Stimulated activated CD8-positive, alpha-beta memory T cell treated with anti-CD3 and anti-CD28 coated beads, Interleukin-15, amount 100 ng/mL, for 48 hours (primary cell): ENCODE measurements at regions not wholly inside any gene's neighbourhood (a gene's known extent, or its start where the extent isn't known, plus 50 kb on each side); places are given as distances from the start of the nearest gene placed in this dataset.

Experiments
- DNase-seq, 2 donors: peaks; one replicate each; pipeline ENCODE4 v3.0.0-alpha.2; 2020; ENCODE audit warnings: low read depth in 2 of 2

DNA sequence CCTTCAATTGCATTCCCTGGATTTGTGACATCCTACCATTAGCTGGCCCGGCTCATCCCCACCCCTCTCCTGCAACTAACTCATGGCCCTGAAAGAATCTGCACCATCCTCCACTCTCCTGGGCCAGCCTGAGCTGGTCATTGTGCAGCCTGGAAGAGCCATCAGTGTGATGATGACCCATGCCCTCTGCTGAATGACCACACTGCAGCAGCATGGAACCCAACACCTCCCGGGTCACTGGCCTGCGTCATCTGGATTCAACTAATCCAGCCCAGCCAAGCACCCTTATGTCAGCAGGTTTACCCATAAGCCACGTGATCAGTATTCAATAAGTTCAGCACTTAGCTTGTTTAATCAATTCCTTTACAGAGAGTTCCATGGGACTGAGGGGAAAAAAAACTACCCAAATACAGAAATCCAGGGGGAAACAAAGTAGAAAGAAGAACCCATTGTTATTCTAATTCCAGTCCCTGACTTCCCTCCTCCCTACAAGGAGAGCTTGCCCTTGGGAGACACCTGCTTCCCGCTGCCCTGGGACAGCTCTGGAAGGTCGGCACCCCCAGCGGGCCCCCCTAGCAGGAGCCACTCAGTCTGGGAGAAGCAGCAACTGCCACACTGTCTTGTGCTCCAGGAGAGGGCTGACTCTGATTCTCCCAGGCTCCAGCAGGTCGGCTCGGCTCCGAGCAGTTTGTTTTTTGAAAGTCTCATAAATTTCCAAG, 309.1 kb upstream of the TLE3 start:
- no peak for DNase-seq

DNA sequence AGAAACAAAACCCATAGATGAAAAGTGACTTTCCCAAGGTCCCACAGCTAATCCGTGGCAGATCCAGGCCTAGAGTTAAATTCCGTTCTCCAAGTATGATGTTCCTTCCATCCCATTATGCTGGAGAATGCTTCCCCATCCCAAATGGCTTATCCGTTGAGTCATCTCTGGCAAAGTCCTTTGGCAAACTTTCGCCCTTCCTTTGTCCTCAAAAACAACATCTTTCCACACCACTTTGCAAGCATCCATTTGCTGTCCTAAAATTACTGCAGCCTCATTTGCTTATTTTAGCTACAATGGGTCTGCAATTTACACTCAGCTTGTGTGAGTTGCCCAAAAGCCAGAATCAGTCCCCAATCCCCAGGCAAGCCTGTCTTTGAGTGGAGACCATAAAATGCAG, 304.0 kb upstream of the TLE3 start:
- DNase-seq = no peak

DNA sequence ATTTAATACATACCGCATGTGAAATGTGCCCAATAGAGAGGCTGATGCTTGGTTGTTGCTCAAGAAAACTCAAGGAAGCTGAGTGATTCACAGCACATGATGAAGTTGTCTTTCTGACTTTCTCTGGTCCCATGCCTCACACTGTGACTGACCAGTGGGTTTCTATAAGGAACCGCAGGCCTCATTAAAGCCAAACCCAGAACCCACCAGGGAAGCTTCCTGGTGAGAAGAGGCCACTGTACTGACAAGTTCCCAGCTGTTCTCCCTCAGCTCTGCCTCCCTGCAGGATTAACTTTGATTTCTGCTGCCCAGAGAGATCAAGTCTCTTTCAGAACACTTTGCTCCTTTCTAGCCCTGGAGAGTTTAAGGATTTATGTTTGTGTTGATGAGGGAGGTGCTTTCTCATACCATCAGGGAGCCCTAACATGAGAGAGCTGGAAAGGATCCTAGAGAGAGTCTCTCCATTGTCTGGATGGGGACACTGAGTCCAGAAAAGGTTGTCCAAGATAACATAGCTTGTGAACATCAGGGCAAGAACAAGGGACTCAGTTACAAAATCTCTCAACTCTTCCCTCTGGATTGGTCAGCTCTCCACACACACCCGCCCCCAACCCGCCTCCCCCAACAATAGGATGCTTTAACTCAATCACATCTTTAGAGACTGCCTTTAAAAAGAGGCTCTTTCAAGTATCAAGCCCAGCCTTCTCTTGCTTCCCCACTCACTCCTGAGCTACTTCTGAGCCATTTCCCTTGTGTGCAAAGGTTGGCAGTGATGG, 303.2 kb upstream of the TLE3 start:
- no peak for DNase-seq

DNA sequence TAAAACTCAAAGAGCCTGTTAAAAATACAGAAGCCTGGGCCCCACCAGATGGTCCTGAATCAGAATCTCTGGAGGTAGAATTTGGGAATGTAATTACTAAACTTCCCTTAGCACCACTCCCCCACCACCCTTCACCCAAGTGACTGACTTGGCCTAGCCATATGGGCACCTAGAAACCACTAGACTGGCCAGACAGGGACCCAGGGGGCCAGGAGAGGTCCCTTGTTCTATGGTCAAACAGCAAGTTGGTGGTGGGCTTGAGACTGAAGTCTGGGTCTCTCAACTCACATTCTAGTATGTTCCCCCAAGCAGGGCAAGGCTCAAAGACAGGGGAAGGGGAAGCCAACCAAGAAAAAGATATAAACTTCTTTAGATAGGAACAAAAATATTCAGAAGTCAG, 301.5 kb upstream of the TLE3 start:
- no peak for DNase-seq

DNA sequence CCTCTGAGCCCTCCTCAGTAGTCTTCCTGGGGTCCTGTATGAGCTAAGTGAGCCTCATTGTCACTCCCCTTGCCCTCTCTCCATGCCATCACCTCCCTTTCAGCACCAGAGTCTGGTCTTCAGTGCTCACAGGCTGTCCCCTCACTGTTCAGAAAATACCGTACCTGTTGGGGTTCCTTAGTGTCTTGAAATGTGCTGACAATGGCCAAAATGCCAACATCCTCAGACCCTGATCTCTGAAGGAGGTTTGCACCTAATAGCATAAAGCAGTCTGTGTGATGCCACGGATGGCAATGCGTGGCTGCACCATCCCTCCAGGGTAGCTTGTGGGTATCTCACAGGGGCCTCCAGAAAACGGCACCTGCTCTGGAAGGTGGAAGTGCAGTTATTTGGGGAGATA, 301.0 kb upstream of the TLE3 start:
- no peak for DNase-seq

DNA sequence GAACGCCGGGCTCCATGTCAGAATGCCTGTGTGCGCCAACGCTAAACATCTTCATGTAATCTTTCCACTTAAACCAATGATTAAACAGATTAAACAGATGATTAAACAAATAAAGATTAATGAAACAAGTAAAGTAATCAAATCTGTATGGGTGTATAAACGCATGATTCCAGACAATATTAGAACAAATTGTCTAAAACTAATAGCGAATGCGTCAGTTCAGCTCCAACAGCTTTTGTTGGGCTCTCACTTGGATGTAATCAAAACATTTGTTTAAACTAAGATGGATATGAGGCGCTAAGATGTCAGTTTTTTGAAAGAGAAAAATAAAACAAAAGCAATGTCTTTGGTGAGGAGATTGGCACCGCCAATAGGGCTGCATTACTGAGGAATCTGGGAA, 299.1 kb upstream of the TLE3 start:
- DNase-seq = no peak

DNA sequence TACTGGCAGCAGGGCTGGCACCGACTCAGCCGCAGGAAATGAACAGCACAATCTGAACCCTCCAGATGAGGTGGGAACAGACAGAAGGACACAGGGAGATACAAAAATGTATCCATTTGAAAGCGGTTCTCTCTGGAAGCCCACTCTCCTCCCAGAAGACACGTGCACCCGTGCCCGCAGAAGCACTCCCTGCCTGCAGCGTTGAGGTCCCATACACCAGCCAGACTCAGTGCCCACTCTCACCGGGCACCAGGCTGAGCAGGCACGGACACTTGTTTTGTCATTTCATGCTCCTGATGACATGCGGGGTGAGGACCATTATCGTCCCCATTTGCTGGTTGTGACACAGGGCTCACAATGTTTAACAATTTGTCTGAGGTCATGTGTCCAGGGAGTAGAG, 297.4 kb upstream of the TLE3 start:
- no peak for DNase-seq

DNA sequence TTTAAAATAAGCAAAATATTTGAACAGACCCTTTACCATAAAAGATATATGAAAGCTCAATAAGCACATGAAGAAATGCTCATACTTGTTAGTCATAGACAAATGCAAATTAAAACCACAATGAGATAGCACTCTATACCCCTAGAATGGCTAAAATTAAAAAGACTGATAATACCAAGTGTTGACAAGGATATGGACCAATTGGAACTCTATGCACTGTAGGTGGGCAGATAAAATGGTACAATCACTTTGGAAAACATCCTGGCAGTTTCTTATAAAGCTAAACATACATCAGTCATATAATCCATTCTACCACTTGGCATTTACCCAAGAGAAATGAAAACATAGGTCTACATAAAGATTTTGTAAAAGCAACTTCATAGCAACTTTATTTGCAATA, 293.0 kb upstream of the TLE3 start:
- DNase-seq = no peak

DNA sequence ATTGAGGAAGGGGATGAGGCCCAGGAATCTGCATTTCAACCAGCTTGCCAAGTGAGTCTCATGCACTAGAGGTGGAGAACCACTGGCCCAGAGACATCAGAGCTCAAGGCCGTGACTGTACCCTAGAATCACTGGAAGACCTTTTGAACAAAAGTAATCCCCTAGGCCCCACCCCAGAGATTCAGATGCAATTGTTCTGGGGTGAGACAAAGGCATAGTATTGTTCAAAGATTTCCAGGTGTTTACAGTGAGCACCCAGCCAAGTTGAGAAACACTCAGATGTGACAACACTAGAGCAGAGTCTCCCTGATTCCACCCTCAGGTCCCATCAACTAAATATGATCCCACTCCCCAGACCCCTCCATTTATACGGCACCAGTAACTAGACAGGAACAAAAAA, 290.3 kb upstream of the TLE3 start:
- no peak for DNase-seq

DNA sequence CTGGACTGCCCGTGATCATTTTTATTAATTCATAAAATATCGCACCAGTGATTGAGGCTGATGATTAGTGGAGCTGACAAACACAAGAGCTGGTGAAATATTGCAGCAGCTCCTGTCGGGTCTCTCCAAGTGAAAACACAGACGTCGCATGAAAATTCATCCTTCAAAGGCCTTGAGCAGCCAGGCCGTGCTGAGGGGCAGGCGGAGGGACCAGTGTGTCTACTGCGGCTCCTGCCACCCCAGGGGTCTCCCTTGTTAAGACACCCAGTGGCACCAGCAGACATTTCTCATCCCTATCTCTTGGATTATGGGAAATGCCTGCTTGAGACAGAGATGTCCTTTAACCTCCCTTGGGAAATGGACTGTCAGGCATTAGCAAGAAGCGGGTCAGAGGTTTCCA, 289.4 kb upstream of the TLE3 start:
- no peak for DNase-seq

DNA sequence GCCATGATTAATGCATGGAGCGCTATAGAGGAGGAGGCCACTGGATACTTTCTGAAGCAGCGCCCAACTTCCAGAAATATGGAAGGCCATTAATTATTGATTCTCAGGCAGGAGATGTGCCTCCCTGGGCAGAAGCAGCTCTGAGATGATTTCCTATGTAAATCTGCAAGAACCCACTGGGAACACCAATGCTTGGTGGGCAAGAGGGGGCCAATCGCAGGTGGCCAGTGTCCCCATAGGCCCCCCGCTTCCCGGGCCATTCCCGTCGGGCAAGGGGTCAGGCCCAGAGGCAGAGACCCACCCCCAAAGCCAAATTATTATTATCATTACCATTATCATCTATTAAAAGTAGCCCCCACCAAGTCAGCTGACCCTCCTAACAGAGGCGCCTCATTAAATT, 288.0 kb upstream of the TLE3 start:
- DNase-seq = no peak

DNA sequence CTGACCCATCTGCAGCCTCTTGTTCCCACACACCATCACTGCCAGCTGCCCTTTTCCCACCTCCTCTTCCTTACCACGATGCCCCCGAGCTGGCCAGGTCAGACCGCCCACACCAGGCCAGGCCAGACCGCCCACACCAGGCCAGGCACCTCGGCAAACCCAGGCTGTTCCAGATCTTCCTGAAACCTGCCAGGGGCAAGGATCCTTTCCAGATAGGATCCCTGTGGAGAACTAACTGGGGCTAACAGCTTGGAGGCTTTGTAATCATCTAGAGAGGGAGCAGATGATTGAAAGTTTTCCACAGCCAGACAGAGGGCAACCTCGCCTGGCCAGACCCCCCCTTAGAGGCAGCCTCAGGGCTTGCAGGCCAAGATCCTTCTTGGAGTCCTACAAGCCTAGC, 287.3 kb upstream of the TLE3 start:
- DNase-seq = no peak

DNA sequence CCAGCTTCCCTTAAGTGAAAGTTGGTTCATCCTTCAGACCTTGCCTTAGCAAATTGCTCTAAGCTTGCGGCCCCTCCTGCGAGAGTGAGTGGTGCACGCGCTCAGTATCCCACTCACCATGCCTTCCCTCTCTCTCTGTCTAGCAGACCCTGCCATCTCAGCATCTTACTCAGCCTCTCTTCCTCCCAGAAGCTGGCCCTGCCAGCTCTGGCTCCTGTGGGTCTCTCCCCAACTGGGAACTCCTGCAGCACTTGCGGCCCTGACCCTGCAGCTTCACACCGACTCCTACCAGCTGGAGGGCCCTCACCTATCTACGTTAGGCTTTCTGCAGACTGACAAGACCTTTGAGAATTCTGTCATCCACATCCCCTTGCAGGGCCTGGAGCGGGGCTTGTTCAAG, 286.1 kb upstream of the TLE3 start:
- DNase-seq = no peak

DNA sequence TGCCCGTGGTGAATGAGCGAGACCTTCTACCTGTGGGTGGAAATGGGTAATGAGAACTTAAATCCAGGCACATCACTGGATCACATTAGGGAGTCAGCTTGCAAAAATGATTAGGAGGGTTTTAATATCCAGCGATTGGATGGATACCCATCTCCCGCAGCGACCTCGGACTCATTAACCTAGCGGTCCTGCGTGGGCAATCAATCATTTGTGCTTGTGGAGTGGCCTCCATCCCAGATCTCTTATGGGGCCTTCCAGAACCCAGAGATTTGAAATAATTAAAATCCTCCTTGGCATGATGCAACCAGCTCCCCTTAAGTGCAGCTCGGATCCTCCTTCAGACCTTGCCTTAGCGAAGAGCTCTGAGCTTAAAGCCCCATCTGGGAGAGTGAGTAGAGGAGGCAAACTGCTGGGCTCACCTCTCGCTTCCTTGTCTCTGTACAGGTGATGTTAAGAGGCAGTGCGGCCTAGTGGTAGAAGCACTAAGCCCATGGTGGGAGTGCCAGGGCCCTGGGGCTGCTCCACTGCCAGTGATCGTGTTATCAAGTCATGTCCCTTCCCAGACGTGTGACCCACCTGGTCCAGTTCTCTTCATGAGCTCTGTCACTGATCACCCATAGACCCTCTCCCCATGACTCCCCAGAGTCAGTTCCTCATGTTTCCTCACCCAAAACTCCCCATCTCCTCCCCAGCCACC, 285.2 kb upstream of the TLE3 start:
- no peak for DNase-seq

DNA sequence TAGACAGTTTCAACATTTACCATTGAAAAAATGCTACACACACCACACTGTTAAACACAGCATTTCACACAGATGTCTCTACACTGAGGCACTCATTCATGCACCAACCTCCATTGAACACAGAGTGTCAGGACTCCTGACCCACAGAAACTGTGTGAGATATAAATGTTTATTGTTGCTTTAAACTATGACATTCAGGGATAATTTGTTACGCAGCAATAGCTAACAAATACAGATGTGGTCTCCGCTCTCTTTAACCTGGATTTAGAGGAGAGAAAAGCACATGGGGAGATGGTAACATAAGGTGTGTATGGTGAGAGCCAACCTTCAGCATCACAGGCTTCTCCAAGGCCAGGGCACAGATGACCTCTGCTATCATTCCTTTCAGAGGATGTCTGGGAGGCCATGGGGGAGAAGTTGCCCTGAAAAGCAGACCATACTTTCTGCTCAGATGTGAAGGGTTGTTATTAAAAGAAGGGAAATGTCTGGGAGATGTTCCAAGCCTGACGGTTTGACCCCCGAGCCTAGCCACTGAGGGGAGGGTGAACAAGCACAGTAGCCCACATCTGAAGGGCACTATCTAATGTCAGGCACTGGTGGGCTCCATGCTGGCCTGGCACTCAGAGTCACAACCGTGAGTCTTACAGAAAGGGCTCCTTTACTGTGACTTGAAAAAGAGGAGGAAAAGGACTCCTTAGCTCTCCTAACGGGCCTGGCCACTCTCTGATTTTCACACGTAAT, 284.5 kb upstream of the TLE3 start:
- no peak for DNase-seq

DNA sequence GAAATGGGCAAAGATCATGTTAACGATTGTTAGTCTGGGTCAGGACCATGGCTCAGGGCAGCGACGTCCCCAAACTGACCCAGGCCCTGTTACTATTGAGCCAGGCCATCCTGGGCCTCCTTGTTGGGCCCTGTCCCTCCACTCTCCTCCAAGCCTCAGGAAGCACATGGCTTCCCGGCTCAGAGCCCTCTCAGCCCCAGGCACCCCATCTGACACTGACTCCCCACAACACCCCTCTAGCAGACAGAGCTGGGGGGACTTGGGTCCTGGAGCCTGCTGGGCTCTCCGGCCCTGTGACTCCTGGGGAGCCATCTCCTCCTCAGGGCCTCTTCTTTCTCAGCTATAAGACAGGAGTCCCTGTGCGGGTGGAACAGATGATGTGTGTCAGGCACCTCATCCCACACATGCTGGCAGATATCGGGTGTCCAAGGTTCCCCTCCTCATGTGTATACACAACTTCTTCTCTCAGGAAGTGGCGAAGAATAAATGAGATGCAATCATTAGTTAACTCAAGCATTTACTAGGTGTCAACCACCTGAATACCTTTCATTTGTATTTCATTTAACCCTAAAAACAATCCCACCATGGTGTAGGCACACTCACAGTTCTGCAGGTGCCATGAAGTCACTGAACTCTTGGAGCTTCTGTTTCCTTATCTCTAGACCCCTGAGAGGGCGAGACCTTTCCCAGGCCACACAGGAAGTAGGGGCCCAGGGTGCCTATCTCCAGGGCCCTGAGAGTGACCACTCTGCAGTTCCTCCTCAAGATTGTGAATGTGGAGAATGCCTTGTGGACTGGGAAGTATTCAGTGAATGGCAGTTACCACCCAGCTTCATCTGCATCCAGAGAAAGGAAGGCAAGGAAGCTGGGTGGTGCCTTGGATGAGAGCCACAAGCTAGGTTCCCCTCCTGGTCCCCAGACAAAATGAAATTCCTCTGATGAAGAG, 282.5 kb upstream of the TLE3 start:
- no peak for DNase-seq

DNA sequence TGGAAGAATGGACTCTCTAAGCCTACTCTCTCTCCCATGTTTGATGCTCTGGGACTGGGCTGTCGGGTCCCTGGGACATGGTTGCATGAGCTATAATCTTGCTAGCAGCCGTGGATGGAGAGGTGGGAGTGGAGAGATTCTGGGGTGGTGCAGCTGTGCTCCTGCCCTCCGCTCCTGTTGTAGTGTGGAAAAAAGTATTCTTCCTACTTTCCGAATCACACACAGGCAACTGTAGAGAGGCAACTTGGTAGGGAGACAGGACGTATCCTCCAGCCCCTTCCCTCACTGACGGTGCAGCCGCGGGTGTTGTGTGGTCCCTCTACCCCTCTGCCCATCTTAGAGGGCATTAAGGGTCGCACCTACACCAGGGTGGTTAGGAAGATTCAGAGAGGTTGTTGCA, 281.4 kb upstream of the TLE3 start:
- no peak for DNase-seq

DNA sequence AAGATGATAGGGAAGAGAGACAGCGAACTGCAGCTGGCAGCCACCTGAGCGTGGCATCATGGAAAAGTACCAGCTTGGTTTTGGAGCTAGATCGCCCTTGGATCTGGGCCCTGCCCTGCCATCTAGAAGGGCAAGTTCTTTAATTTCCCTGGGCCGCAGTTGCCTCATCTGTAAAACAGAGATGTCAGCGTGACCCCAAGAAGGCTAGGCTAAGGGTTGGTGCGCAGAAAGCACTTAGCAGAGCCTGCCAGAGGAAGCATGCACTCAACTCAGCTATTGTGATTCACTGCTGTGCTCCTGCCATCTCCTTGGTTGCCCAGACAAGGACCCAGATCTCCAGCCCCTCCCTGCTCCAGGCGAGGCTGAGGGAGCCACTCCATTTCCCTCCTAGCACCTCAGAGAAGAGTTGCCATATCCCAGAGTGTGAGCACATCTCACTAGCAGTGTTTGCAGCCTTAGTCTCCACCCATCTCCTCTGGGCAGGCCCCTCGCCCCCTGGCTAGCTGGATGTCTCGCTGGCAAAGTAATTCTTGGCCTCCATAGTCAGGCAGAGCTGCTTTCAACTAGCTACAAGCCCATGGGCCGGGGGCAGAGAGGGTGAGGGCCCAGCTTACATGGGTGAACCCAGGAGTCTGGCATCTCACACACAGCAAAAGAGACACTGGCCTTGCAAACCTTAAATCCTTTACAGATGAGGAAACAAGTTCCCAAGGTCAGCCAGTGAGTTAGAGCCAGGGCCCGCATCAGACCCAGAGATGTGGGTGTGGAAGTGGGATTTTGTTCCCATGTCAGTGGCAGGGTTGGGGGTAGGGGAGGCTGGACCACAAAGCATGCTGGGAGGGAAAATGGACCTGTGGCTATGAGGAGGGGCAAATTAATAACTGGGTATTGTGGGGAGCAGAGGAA, 280.7 kb upstream of the TLE3 start:
- no peak for DNase-seq

DNA sequence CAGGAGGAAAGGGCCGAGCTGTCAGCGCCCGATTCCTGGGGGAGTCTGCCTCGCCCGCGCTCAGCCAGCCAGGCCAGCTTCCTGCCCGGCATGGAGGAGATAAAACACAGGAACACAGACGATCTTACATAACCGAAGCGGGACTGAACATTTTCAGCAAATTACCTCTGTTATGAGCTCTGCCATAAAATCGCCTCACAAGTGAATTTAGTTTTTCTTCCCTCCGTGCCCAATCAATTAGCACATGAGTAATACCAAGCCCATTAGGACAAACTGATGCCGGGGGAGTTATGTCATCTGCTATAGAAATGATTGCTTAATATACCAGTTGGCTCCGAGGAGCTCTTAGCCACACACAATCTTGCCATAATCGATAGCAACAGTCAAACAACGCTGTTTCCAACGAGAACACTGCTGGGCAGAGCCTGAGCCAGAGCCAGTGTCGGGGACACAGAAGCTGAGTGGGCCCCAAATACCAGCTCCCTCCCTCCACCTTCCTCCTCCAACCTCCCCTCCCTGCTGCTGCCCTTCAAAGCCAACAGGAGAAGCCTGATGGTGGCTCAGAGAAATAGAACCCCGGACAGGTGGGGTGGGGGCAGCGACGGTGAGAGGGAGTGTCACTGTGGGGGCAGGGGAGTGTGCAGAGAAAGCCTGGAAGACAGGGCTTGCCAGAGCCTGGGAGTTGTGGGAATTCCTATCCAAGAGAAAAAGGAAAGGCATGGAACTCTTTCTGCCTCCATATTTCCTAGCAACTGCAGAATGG, 279.4 kb upstream of the TLE3 start:
- DNase-seq = no peak
